NCI-H187 (cell line): ENCODE measurements at regions not wholly inside any gene's neighbourhood (a gene's known extent, or its start where the extent isn't known, plus 50 kb on each side); places are given as distances from the start of the nearest gene placed in this dataset.

Source experiments
- DNase-seq, 2 experiments: peaks; one replicate each; lab custom pipeline; 2025; lab: John Stamatoyannopoulos, UW

DNA sequence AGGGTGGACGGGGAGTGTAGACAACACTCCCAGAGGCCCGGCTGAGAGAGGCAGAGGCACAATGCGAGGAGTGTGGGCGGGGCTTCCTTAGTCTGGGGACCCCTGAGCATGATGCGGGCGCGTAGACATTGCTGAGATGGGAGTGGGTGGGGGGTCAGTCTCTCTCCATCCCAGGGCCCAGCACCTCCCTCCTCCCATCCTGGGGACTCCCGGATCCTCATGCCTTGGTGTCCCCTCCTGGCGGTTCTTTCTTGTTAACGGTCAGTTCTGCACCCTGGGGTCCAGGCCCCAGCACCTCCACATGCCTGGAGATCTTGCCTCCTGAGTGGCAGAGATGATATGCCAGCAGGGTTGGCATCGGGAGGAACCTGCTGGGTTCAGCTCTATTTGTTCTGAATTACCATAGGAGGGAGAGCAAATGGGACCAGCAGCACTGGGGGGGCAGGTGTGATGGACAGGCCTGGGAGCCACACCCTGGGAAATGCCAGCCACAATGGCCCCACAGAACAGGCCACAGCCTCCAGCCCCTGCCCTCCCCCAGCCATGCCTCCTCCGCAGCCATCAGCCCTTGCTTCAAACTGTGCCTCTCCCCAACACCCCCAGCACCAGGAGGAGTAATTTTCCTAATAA lies 55.7 kb downstream of the RTL6 start:
- DNase-seq = no peak

DNA sequence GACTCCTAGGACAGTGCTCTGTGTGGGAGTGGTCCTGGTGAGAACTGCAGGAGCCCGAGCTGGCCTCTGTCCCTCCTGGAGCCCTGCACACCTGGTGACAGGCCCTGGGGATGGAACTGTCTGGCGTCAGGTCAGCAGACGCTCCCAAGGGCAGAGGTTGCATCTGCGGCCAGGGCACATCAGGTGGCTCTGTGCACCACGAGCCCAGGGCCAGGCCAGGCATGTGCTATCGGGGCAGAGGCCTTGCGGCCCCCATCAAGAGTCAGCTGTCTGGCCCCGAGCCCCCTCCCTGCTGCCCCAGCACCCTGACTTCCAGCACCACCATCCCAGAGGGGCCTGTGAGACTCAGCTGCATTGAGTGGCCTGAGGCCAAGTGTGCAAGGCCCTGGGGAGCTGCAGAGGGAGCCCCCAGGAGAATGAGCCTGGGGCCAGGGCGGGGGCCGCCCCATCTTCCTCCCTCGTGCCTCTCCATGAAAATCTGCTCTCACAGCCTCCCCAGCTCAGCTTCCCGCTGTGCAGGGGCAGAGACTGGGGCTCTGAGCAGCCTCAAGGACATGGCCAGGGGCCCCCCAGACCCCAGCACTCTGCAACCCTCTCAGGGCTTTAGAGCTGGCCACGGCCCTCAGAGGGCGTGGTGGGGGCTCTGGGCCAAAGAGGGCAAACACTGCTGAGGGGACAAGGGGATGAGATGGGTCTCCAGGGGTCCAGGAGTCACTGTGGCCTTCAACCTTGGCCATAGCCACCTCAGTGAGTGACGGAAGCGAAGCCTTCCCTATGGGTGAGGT lies 56.4 kb downstream of the RTL6 start:
- DNase-seq = no peak

DNA sequence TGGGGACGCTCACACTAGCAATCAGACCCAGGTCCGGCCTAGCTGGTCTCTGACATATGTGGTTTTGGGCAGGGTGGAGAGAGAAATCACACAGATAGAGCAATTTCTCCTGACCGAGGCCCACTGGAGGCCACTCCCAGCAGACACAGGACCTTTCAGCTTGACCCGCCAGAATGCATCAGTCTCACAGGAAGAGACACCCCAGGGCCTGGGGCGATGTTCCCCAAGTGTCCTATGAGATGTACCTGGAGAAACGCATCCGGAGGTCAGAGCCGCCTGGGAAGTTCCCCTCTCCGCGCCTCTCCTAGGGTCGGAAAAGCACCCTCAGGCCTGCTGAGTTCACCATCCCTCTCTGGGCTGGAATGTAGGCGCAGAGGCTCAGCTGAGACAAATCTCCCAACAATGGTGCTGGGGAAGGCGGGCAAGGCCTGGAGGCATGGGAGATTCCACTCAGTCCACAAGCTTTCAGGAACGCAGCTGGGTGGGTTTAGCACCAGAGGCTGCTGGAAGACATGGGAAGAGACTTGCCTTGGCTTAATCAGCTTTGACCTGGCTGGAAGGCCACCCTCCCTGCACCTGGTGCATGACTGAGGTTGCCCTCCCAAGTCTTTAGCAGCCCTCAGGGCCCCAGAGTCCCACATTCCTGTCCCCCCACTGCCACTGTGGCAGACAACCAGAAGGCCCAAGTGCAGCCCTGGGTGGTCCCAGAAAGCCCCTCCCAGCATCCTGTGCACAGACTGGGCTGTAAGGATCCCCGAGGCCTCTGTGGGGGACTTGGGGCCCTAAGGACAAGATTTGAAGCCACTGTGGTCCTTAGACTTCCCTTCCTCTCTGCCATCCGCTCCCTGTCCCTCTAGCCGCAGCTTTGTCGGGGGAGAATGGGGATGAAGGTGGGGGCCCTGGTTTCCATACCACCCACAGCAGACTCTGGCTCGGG lies 57.5 kb downstream of the RTL6 start:
- no peak for DNase-seq

DNA sequence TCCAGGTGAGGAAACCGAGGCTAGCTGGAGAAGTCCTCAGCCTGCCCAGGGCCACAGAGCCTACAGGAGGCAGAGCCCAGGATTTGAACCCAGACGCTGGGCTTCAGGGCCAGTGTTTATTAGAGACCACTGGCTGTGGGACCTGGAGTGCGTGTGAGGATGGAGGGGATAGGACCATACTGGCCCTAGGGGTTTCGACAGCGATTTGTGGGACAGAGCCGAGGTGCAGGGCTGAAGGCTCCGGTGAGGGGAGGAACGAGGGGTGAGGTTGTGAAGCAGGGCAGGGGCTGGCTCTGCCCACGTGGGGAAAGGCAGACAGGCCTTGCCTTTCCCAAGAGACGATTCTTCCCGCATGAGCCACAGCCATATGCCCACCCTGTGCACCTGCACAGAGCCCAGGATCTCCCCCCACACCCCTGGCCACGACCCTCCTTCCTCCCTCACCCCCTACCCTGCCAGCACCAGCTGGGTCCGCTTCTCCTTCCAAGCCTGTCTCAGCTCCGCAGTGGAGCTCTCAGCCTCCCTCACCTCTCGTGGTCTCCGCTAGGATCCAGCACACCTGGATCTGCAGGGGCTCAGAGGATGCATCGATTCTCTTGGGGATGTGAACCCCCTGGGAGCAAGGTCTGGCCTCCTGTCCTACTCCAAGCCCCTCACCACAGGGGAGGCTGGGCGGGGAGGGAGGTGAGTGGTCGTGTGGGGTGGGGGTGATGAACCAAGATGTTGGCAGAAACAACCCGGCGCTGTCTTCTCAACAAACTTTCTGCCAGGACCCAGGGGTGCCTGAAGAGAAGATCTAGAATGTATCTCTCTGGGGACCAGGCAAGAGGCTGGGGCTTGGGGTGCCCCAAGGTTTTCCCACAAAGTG lies 58.4 kb downstream of the RTL6 start:
- no peak for DNase-seq

DNA sequence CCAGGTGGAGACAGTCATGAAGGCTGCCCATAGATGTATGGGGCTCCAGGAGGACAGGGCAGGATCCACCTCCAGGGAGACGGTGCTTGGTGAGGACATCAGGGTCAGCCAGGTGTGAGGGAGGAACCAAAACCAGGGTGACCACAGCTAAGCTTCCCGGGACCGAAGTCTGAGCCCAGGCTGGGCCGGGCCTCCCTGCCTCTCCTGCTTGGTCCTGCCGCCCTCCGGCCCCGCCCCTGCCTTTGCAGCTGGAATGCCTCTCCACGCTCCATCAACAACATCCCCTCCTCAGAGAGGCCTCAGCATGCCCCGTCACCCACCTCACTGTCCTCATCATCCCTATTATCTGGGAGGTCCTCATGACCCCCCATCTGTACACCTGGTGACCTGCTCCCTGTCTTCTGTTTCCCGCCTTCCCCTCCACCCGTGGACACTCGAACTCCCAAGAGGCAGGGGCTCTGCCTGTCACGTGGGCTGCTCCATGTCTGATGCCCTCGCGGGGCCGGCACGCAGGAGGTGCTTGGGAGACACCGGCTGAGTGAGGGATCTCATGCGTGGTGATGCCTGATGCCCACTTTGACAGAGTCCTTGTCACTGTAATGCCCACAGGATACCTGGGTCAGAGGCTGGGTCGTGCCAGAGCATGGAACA lies 59.4 kb downstream of the RTL6 start:
- no peak for DNase-seq

DNA sequence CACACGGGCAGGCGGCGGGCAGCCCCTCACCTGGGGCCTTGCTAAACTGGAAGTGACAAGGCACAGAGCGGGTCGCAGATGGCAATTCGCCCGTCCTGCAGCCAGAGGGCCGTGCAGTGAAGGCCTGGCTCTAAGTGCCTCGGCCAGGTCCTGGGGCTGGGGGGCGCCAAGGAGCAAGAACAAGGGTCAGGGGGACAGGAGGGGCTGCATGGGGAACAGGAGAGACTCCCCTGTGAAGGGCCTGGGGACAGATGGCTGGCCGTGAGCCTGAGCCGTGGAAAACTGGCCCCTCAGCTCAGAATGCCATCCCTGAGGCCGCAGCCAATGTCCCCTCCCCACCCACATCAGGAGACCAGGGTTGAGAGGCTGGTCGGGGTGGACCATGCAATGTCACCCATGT lies 60.0 kb downstream of the RTL6 start:
- DNase-seq = no peak

DNA sequence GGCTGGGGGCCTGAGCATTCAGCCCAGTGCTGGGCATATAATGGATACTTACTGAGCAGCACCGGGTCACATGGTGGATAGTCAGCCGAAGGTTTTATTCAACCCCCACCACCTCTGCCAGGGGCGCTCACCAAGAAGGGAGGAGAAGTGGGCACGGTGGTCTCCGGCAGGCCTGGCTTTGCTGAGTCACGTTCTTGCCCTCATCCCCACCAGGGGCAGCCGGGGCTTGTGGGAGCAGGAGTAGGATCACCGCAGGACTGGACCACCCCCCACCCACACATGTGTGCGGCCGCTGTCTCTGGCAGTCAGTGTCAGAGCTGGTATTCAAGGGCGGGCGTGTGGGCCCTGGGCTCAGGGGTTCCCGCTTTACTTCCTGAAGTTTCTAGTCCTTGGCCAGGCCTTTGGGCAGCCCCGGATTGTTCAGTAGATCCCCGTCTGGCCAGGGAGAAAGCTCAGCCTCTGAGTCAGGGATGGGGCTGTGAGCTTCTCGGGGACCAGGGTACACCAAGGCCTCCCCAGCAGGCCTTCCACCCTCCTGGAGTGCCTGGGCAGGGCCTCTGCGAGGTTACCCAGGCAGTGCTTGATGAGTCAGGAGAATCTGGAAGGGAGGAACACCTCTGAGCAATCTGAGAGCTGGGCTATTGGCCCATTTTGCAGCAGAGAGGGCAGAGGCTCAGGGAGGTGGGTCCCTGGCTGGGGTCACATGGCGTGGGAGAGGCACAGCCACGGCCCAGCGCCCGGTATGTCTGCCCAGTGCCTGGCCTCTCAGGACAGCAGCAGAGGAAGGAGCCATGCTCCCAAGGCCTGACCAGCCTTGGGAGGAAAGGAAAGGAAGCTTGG lies 60.6 kb downstream of the RTL6 start:
- DNase-seq = no peak

DNA sequence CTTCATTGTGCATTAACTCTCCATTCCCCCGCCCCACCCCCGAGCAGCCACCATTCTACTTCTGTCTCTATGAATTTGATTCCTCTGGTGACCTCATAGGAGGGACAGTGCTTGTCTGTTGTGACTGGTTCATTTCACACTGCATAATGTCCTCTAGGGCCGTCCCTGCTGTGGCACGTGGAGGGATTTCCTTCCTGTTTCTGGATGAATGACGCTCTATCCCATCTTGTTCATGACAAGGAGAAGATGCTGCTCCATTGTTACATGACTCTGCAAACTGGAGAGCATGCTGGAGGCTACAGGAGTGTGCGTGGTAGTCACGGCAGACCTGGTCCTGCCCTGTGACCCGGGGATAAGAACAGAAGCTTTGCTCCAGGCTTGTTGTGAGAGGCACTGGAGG lies 61.3 kb downstream of the RTL6 start:
- no peak for DNase-seq

DNA sequence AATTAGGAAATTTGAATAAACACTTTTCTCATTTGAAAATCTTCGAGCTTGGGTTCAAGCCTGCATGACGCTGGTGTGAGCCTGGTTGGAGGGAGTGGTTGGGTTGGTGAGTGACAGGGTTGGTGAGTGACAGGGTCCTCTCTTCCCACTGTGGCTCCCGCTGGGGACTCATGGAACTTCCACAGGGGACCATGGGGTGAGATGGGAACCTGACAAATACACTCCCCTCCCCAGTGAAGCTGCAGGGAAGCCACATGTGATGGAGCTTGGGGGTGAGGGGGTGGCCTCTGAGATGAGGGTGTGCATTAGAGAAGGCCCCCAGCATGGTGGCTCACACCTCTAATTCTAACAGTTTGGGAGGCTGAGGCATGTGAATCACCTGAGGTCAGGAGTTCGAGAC lies 66.8 kb downstream of the RTL6 start:
- DNase-seq = no peak

DNA sequence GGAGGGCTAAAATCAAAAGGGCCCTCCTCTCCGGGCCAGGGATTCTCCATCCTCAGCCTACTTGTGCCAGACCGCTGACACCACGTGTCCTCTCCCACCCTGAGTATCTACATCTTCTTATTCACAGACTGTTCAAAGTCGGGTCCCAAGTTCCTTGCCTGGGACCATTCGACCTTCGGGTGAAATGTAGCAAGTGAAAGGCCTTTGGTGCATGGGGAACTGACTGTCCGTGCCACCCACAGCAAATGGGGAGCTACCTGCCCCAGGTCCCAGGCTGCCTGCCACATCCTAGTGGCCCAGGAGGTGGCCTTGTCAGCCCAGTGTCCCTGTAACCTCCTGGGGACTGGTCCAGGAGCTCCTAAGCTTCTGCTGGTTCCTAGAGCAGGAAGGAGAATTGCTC lies 67.3 kb downstream of the RTL6 start:
- no peak for DNase-seq

DNA sequence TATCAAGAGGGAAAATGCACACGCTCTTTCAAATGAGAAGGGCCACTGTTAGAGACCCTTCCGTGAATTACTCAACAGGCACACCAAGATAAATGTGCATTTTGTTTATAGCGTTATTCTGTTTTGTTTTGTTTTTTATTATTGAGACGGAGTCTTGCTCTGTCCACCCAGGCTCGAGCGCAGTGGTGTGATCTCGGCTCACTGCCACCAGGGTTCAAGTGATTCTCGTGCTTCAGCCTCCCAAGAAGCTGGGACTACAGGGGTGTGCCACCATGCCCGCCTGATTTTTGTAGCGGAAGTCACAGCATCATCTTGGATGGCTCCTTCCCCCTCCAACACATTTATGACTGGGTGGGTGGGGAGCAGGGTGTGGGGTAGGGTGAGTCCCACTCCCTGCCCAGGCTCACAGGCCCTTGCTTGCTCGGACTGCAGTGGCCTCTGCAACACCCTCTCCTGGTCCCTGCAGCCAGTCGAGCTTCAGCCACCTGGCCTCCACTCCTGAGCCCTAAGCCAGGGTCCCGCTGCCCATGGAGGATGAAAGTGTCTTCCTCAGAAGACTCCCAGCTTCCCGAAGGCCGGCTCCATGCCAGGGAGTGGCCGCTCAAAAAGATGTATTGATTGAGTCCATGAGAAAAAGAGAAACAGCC lies 68.0 kb downstream of the RTL6 start:
- no peak for DNase-seq

DNA sequence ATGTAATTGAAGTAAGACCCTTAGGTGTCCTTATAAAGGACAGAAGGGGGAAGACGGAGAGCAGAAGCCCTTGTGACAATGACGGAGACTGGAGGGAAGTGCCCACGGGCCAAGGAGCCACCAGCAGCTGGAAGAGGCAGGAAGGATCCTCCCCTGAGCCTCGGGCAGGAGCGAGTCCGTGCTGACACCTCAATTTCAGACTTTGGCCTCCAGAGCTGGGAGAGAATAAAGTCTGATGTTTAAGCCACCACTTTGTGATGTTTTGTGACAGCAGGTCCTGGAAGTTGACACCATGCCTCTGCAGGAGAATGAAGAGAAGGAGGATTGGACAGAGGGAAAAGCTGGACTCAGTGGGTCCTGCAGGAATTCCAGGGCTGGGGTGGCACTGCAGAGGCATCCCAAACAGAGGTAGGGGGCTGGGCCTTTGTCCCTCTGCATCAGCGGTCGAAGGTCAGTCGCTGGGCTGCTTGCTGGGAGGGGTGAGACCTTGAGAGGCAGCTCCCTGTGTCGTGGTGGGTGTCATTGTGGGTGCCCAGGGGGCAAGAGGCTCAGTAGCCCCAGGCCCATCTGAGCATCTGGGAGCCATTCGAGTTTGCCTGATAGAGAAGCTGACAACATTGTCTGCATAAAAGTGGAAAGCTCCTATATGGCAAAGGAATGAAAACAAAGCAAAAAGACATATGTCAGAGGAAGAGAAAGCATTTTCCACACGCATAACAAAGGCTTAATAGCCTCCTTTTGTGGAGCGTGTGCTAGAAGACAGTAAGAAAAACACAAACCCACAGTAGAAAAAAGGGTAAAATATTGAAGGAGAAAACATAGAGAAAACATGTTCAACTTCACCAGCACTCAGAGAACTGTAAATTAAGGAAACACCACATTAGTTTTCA lies 68.8 kb downstream of the RTL6 start:
- DNase-seq = no peak

DNA sequence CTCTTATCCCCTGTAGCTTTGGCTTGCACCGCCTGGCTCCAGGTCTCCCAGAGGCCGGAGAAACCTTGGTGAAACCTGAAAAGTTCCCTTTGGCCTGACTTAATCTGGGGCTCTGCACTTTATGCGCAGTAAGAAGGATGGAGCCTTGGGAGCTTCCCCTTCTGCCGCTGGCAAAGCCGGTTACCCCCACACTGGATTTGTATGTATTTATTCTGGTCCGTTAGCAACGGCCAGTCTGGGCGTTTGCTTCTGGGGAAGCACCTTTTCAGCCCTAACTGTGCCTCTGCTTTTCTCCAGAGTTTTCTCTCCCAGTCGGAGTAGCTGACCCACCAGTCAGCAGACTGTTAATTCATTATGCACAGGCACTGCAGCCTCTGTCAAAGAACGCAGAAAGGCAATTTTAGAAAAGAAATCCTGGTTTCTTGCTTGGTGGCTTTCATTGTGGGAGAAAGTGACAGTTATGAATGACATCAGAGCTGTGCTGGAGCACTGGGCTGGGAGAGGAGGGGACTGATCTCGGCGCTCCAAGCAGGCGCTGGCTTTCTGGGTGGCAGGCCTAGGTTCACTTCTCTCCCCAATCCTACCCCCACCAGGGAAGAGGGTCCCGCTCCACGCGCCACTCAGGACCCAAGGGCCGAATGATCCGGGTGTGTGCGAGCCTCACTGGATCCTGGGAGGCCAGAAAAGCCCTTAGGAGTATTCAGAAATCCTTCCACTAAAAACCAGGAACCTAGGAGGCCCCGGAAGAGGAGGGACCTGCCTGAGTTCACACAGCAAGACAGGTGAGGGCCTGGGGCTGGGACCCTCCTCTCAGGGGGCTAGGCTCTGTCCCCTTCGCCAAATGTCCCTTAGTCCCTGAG lies 70.2 kb downstream of the RTL6 start:
- no peak for DNase-seq

DNA sequence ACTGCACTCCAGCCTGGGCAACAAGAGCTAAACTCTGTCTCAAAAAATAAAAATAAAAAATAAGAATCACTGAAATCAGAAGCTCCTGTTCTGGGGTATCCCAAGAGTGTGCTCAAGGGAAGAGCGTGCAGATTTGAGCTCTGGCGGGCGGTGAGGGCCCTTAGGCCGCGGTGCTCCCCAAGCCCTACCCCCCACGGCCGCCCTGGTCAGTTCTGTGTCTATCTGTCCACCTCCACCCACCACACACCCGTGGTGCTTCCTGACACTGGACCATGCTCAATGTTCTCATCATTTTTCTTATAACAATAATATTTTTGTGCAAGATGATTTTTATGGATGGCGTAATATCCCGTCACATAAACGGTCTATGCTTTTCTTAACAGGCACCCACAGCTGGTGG lies 71.1 kb downstream of the RTL6 start:
- DNase-seq = no peak

DNA sequence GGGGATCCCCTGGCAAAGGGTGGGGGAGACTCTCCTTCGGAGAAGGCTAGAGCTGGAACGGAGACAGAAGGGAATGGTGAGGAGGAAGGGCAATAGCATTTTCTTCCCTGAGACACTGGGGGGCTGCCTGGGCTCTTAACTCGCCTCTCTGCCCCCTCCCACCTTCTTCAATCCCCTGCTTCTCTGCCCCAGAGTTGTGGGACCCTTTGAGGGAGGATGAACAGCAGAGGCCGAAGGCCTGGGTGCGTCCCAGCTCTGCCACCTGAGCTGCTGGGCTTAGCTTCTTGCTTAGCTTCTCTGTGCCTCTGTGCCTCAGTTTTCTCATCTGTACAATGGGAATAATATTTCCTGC lies 72.4 kb downstream of the RTL6 start:
- DNase-seq = no peak

DNA sequence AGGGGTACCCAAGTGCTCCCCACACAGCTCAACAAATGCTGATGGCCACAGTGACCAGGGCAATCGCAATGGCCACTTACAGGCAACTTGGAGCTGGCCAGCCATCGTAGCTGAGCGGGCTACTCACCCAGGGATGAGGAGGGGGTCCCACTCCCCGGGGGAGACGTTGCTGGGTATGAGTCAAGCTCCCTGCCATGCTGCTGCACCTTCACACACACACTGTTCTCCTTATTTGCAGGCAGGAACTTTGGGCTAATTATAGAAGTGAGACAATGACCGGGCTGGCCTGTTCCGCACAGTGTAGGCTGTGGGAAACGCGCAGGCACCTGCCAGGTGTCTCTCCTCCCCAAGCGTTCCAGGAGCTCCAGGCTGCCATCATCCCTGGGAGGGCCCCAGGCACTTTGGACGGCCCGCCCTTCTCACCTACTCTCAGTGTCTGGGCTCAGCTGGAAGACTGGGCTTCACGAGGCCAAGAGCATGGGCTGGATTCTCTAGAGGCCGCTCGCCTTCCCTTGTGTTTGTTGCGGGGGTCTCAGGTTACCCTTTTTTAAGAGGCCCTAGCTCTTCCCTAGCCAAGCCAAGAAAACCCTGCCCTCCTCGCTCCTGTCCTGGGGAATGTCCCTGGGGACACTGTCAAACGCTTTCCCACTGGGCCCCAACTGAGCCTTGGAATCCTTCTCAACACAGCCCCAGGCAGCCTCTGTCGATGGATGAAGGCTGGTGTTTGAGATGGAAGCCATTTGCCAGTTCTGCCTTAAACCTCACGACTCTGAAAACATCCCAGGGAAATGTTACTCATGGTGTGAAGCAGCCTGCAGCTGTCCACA lies 73.0 kb downstream of the RTL6 start:
- DNase-seq = no peak

DNA sequence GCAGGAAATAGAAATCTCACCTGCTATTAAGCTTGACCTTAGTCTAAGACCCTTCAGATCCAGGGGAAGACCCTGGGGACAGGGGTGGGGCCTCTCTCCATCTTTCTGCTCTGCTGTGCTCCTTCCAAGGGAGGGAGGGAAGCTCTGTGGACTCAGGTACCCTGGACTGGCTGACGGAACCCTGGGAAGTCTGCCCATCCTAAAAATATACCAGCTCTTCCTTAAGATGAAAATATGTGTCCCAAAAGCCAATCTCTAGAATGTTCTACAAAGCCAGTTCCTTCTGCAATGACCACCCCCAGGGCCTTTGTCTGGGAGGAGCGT lies 73.7 kb downstream of the RTL6 start:
- no peak for DNase-seq
